ENCODE measurements at regions not wholly inside any gene's neighbourhood (a gene's known extent, or its start where the extent isn't known, plus 50 kb on each side); places are given as distances from the start of the nearest gene placed in this dataset.
A peak's percentile ranks its signal among the peaks of the same experiment; 100 is the strongest.
"Not testable (repeated sequence)": the region's sequence is repeated elsewhere in the genome, so short reads cannot be mapped to it uniquely, and the experiment has no call there.

GRCh38 chr1:101185421-101185820, 51.4 kb upstream of the S1PR1 start:
- peak; percentile 28 for DNase-seq

- no peak for DNase-seq
Observed at GRCh38 chr1:101183388-101183699, 53.5 kb upstream of the S1PR1 start.

GRCh38 chr1:101182627-101183387, 54.0 kb upstream of the S1PR1 start:
- no peak for DNase-seq

GRCh38 chr1:101181930-101182329, 54.9 kb upstream of the S1PR1 start:
- no peak for DNase-seq

GRCh38 chr1:101178688-101179491, 57.9 kb upstream of the S1PR1 start:
- no peak for DNase-seq

- no peak for DNase-seq
Observed at GRCh38 chr1:101178341-101178687, 58.5 kb upstream of the S1PR1 start.

GRCh38 chr1:101175886-101176285, 60.9 kb upstream of the S1PR1 start:
- DNase-seq: no peak

GRCh38 chr1:101175466-101175865, 61.4 kb upstream of the S1PR1 start:
- DNase-seq: no peak

GRCh38 chr1:101174722-101175121, 62.1 kb upstream of the S1PR1 start:
- DNase-seq: peak; percentile 89

GRCh38 chr1:101174298-101174697, 62.5 kb upstream of the S1PR1 start:
- not testable (repeated sequence) for DNase-seq

GRCh38 chr1:101170506-101171050, 66.2 kb upstream of the S1PR1 start:
- DNase-seq: no peak

- DNase-seq: no peak
Observed at GRCh38 chr1:101167891-101168290, 68.9 kb upstream of the S1PR1 start.

GRCh38 chr1:101166583-101167120, 70.2 kb upstream of the S1PR1 start:
- no peak for DNase-seq

GRCh38 chr1:101165954-101166353, 70.9 kb upstream of the S1PR1 start:
- DNase-seq: no peak

- DNase-seq: no peak
Observed at GRCh38 chr1:101165532-101165931, 71.3 kb upstream of the S1PR1 start.

- no peak for DNase-seq
Observed at GRCh38 chr1:101164776-101165175, 72.0 kb upstream of the S1PR1 start.

GRCh38 chr1:101162736-101163735, 73.8 kb upstream of the S1PR1 start:
- DNase-seq: no peak

- DNase-seq: no peak
Observed at GRCh38 chr1:101162300-101162699, 74.5 kb upstream of the S1PR1 start.

GRCh38 chr1:101161619-101162018, 75.2 kb upstream of the S1PR1 start:
- DNase-seq: no peak

- DNase-seq: no peak
Observed at GRCh38 chr1:101158424-101158823, 78.4 kb upstream of the S1PR1 start.

GRCh38 chr1:101154547-101154946, 82.3 kb upstream of the S1PR1 start:
- DNase-seq: peak; percentile 62

- DNase-seq: no peak
Observed at GRCh38 chr1:101153692-101154091, 83.1 kb upstream of the S1PR1 start.

All from fibroblast of skin of back (primary cell).